IPS-18a (cell line): ENCODE measurements at regions not wholly inside any gene's neighbourhood (a gene's known extent, or its start where the extent isn't known, plus 50 kb on each side); places are given as distances from the start of the nearest gene placed in this dataset.

Source experiments
- H3K27ac ChIP-seq: one replicate; pipeline ENCODE4 v1.5.1; 2013; ENCODE audit warnings: low read length
- H3K27me3 ChIP-seq: one replicate; pipeline ENCODE4 v1.6.1; 2013; ENCODE audit warnings: mild to moderate bottlenecking, low read length; ENCODE audit not compliant: control insufficient read depth, insufficient read depth
- H3K36me3 ChIP-seq: one replicate; pipeline ENCODE4 v1.6.1; 2013; ENCODE audit warnings: low read depth, low read length; ENCODE audit not compliant: control insufficient read depth
- H3K4me1 ChIP-seq: one replicate; pipeline ENCODE4 v1.6.1; 2013; ENCODE audit warnings: low read depth, low read length; ENCODE audit not compliant: control insufficient read depth
- H3K4me3 ChIP-seq: one replicate; pipeline ENCODE4 v1.5.1; 2013; ENCODE audit warnings: low read length
- H3K9ac ChIP-seq: one replicate; pipeline ENCODE4 v1.6.1; 2013; ENCODE audit warnings: mild to moderate bottlenecking, low read length, moderate library complexity
- H3K9me3 ChIP-seq: one replicate; pipeline ENCODE4 v1.6.1; 2013; ENCODE audit warnings: low read depth, low read length; ENCODE audit not compliant: control insufficient read depth

- Histone ChIP-seq H3K27ac (no peak overlapping the region), H3K36me3 (no peaks in the 10 kb centered on the region), H3K9me3 (peaks cover 64% of the 10 kb centered on the region), H3K4me1 (no peaks in the 10 kb centered on the region), H3K9ac (no peak overlapping the region), H3K27me3 (no peaks in the 10 kb centered on the region), H3K4me3 (no peak overlapping the region)
Measured at GRCh38 chr12:34626363-34627157, 604.3 kb downstream of the ALG10 start.
